ENCODE measurements at regions not wholly inside any gene's neighbourhood (a gene's known extent, or its start where the extent isn't known, plus 50 kb on each side); places are given as distances from the start of the nearest gene placed in this dataset.

DNA sequence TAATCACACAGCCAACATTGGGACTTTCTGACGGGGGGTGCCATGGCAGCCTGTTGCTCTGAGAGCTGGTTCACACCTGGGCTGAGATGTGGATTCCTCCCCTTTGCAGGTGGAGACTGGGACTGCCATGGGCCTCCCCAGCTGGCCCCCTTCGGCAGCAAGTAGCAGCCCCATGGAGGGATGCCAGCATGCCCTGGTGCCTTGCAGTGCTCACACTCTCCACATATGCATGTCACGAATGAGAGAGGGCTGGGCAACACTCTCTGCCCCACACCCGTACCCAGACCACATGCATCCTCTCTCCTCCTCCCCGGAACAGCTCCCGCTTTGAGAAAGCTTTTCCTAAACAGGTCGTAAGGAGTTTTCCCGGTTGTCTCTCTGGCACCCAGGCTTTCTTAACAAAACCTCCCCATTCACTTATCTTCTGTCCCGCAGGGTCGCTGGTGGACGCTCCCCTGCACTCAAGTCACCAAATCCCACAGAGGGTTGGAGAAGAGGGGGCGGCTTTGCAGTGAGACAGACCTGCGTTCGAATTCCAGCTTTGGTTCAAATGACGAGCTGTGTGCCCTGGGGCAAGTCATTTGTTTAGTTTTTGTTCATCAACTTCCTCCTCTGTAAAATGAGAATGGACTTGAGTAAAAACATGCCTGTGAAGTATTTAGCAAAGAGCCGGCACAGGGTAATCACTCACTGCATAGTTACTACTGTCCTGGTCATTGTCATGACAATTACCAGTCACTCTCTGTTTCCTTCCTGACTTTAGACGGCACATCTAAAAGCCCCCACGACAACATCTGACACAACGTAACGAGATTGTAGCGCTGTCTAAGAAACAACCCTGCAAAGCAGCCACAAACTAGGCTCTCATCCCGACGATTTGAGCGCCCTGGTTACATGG lies 231.3 kb upstream of the B3GAT1 start:
- no peak for DNase-seq (ENCODE audit: low read depth)

- DNase-seq (ENCODE audit: low read depth): no peak
Observed at GRCh38 chr11:134642206-134642605, 230.2 kb upstream of the B3GAT1 start.

DNA sequence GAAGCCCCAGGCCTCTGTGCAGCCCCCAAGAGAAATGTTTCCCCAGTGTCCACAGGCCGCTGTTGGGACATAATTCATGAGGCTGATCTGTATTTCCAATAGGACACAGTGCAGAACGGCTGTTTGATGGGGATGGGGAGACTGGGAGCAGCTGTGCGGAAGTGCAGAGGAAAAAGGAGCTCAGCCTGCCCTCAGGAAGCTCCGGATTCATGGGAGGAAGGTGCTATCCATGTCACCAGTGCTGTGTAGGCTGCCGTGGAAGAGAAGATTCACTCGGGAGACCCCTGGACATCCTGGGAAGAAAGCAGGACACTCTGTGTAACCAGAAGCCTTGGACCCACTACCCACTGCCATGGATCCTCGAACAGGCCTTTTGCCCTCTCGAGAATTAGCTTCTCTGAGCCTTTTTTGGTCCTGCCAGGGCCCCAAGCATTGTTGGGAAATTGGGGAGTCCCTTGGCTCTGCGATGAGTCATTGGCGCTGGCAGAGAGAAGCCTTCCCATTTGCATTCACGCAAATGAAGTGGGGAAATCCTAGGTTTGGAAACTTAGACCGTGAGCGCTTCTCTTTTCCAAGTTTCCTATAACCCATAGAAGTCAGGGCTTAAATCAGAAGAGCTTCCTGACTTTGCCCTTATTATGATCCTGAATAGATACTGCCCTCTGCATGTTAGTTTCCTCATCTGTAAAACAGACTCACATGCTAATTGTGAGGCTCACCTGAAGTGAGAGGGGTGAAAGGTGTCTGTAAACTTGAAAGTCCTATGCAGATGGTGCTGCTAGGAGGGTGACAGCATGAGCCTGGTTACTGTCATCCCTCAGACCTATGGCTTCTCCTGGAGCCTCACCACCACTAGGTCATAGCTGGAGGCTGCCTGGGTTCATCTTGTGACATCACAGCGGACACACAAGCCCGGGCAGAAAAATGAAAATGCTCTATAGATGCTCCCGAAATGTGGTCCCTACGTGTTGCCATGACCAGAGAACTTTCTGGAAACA lies 229.2 kb upstream of the B3GAT1 start:
- DNase-seq (ENCODE audit: low read depth): no peak

DNA sequence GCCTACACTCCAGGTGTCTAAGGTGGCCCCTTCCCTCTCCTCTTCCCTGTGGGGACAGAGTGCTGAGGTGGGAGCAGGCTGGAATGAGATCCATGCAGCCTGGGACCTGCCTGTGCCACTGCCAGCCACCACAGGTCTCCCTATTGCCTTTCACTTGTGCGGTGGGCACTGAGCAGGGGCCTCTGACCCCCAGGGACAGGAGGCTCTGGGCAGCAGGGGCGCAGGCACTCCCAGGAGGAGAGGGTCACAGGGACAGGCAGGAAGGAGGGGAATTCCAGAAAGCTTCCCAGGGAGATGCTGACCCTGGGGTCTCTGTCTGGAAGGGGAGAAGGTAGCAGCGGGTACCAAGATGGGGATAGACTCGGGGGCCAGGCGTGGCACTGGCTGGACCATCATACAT lies 228.5 kb upstream of the B3GAT1 start:
- DNase-seq (ENCODE audit: low read depth): no peak

DNA sequence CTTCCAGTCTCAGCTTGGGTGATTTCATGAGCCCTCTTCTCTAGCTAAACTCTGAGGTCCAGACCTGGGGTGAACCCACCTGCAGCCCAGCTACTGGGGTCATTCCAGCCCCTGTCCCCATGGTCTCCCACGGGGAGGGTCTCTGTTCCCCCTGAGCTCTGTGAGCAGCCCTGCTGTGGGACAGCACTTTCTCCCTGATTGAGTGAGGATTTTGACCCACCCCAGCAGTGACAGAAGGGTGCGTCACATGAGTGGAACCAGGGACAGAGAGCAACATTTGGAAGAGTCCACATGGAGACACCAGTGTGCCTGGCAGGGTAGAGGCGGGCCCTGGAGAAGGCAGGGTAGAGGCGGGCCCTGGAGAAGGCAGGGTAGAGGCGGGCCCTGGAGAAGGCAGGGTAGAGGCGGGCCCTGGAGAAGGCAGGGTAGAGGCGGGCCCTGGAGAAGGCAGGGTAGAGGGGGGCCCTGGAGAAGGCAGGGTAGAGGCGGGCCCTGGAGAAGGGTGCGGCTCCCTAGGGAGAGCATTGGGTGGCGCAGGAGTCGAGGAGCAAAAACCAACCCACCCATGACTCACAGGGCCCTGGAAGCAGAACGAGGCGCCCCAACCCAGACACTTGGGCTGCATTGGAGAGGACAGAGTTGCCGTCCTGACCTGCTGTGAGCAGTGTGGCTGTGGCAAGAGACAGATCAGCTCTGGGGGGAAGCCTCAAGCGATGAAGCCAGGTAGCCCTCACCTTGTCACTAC lies 227.7 kb upstream of the B3GAT1 start:
- DNase-seq (ENCODE audit: low read depth): no peak

- DNase-seq (ENCODE audit: low read depth): no peak
Observed at GRCh38 chr11:134638796-134639430, 226.9 kb upstream of the B3GAT1 start.

DNA sequence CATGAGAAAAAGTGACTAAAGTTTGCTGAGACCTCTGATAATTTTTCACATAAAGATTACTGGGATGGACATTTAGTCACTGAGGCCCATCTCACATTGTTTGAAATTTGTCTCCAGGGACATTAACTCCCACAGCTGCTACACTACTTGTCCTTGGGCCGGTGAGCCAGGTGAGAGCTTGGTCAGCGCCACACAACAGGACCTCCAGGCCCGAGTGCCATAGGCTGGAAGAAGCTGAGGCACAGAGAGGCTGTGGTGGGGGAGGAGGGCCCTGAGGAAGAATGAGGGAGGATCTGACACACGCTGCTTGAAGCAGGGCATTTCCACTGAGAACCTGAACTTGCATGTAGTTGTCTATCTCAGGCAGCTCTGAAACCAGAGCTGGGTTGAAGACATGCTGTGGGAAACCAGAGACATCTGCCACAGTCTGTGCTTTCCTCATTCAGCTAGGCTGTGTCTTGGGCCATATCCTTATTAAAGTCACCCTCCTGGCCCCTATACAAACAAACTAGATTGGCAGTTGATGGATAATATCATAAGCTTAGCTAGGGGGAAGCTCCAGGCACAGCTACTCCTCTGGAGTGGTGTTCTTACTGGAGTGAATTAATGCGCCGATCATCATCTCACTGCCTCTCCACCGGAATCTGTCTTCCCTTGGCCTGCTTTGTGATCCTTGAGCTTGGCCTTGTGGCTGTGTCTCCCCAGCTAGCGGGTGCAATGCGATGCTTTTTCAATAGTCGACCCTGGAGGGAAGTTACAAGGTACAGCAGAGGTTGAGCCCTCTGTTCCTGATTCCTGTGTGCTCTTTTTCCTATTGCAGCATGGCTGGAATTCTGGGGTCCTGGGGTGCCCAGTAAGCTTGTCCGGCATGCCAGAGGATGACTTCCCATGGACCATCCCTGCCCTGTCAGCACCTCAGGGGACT lies 225.3 kb upstream of the B3GAT1 start:
- DNase-seq (ENCODE audit: low read depth): no peak

DNA sequence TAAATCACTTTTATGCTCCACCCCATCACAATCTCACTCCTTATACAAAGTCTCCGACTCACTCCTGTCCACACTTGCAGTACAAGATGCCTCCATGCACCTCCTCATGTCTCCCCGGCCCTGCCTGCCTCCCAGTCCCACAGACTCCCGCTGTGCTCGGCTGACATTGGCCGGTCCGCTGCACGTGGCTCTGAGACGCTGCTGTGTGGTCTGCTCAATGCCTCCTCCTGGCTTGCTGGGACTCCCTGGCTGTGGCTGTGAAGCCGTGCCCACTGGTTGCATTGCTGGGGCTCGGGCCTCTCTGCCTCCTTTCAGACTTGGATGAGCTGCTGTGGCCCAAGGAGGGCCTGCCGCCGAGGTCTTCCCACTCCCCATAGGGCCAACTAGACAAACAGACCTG lies 224.0 kb upstream of the B3GAT1 start:
- DNase-seq (ENCODE audit: low read depth): no peak

- no peak for DNase-seq (ENCODE audit: low read depth)
Observed at GRCh38 chr11:134634897-134635831, 223.1 kb upstream of the B3GAT1 start.

- DNase-seq (ENCODE audit: low read depth): no peak
Observed at GRCh38 chr11:134633276-134633675, 221.2 kb upstream of the B3GAT1 start.

DNA sequence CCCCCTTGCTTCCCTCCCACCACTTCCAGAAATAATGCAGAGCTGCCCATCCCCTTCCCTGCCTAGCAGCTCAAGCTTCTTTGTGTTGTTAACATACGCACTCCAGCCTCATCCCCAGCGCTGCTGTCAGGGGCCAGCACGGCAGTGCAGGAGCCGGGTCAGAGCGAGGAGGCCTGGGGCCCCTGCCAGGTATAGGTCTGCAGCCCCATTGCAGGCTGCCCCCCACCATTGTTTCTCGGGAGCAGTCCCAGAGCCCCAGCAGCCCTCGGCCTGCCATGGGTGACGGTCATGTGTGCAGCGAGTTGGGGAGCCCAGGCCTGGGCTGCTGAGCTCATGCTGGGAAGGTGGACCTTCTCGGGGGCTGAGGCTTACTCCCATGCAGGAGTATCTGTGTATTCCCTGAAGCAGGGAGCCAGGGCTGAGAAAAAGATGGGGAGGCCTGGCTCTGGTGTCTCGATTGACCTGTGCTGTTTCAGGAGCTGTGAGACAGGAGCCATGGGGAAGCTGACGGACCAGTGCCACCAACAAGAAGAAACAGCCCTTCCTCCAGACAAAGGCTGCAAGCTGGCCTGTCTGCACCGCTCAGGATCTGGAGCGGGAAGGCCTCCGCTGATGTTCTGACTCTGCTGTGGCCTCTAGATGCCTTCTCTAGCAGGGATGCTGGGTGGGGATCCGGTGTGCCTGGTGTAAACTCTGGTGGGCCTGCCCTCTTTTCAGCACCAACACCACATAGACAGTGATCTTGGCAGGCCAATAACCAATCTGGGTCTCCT lies 220.5 kb upstream of the B3GAT1 start:
- no peak for DNase-seq (ENCODE audit: low read depth)

DNA sequence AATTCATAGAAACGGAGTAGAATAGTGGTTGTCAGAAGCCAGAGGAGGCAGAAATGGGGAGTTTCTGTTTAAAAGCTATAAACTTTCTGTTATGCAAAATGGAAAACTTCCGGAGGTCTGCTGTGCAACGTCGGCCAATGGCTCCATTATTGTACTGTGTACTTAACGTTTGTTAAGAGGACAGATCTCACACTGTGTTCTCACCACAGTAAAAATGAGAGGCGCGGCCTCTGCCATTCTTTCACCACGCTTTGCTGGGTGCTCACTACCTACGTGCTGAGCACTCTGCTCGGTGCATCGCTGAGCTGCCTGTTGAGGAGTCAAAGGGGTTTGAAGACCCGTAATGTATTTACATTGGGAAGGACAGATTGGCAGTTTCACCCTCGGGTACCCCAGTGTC lies 218.8 kb upstream of the B3GAT1 start:
- no peak for DNase-seq (ENCODE audit: low read depth)

DNA sequence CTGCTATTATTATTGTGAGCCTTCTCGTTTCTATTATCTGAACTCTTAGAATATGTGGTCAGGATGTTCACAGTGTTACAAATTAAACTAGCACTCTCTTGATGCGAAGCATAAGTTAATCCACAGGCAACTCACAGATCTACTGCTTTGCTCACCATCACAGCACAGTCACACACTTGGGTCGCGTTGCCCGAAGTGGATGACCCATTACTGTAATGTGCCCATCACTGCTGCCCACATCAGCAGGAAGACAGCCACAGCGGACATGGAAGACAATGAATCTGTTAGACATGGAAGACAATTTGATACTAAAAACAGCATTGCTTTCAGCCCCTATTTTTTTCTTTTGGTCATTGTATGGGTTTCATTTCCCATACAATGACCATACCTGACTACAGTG lies 216.4 kb upstream of the B3GAT1 start:
- no peak for DNase-seq (ENCODE audit: low read depth)

DNA sequence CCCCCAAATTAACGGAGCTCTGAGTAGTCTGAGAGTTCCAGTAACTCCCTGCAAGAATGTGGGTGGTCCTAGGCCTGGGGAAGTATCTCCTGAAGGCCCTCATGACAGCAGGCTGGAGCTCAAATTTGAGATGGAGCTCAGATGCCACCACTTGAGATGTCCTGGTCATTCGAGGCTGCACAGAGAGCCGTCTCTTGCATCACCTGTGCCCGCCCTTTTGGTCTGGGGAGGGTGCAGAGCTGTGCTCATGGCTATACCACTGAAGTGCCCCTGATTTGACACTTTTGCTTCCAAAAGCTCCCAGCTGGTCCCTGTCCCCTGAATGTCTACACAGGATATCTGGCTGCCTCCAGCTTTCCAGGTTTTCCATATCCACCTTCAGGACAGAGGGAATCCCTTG lies 214.0 kb upstream of the B3GAT1 start:
- no peak for DNase-seq (ENCODE audit: low read depth)

GRCh38 chr11:134625631-134626030 lies 213.6 kb upstream of the B3GAT1 start:
- no peak for DNase-seq (ENCODE audit: low read depth)

- DNase-seq (ENCODE audit: low read depth): no peak
Observed at GRCh38 chr11:134625151-134625550, 213.1 kb upstream of the B3GAT1 start.

GRCh38 chr11:134624166-134624920 lies 212.3 kb upstream of the B3GAT1 start:
- DNase-seq (ENCODE audit: low read depth): no peak

DNA sequence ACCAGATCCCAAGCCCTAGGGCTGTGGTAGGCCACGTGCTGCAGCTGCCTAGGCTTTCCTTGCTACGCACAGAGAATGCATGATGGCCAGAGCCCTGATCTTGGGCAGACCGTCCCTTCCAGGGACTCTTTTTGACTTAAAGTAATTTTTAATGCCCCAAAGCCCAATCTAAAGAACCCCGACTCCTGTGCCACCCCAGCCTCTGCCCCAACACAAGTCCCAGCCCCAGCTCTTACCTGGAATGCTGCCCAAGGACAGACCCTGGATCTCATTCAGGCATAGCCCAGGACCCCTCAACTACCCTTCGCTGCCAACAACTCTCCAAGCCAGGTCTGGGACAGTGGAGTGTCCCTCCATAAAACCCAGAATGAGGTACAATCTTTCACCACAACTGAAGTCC lies 211.7 kb upstream of the B3GAT1 start:
- DNase-seq (ENCODE audit: low read depth): no peak
